Gastrocnemius medialis (tissue), 4 donors: ENCODE measurements at regions not wholly inside any gene's neighbourhood (a gene's known extent, or its start where the extent isn't known, plus 50 kb on each side); places are given as distances from the start of the nearest gene placed in this dataset.

Experiments used
- ATAC-seq, 2 donors: fragments of 150-250 bp; one replicate each; pipeline ENCODE4 v1.9.1; 2016
- DNase-seq, 2 donors: peaks; one replicate each; pipeline ENCODE4 v3.0.0-alpha.2; 2019
- H3K27ac ChIP-seq, 4 donors: fragments of 200-600 bp; sonication (generic); 1 replicate in 1 of 4; 2 replicates in 3 of 4; pipeline ENCODE4 v1.5.1; 2016 to 2018; ENCODE audit warnings: mild to moderate bottlenecking in 2 of 4, moderate library complexity in 1 of 4
- H3K27me3 ChIP-seq, 3 donors: fragments of 200-600 bp; sonication (generic) in 2 of 3; 1 replicate in 1 of 3; 2 replicates in 2 of 3; pipeline versions ENCODE4 v1.5.1 to v1.6.0; 2016 to 2019; ENCODE audit warnings: mild to moderate bottlenecking in 1 of 3, moderate library complexity in 1 of 3
- H3K36me3 ChIP-seq, 2 donors: fragments of 200-600 bp; sonication (generic) in 1 of 2; one replicate each; pipeline ENCODE4 v1.5.1; 2017 to 2018
- H3K4me1 ChIP-seq, 2 donors: fragments of 200-600 bp; sonication (generic) in 1 of 2; one replicate each; pipeline ENCODE4 v1.5.1; 2016 to 2017; ENCODE audit warnings: mild to moderate bottlenecking in 2 of 2
- H3K4me3 ChIP-seq, 4 donors: fragments of 200-600 bp; sonication (generic) in 3 of 4; 1 replicate in 1 of 4; 2 replicates in 3 of 4; pipeline ENCODE4 v1.5.1; 2016 to 2019; ENCODE audit warnings: mild to moderate bottlenecking in 2 of 4
- H3K9me3 ChIP-seq, 3 donors: fragments of 200-600 bp; sonication (generic) in 2 of 3; 1 replicate in 1 of 3; 2 replicates in 2 of 3; pipeline ENCODE4 v1.5.1; 2016 to 2019
- POLR2A ChIP-seq, 2 donors: fragments of 450-650 bp; IDR thresholded peaks; one replicate each; pipeline ENCODE4 v1.6.1; 2017; ENCODE audit warnings: antibody characterized with exemption in 2 of 2, mild to moderate bottlenecking in 2 of 2, moderate library complexity in 2 of 2
- in situ Hi-C, 4 donors: fragments of 200-750 bp; cut with MboI; loops; one replicate each; pipeline versions ENCODE4 v1.15.0 to v1.8.0; 2017; ENCODE audit warnings: low sequenced_read_pairs in 4 of 4
- intact Hi-C: fragments of 100-400 bp; cut with DNase I; formaldehyde crosslinking; loops from one replicate; pipeline ENCODE4 v1.15.1; 2023; ENCODE audit warnings: low total_unique reads
- TF ChIP-seq, protein P1 (sequence below), 5 experiments: fragments of 450-650 bp in 3 of 5; fragments of 200-600 bp in 2 of 5; sonication (generic) in 2 of 5; IDR thresholded peaks in 4 of 5; conservative IDR thresholded peaks in 1 of 5; 1 replicate in 4 of 5; 2 replicates in 1 of 5; pipeline ENCODE4 v1.5.1; 2016 to 2019; ENCODE audit warnings: antibody characterized with exemption in 5 of 5, mild to moderate bottlenecking in 3 of 5, moderate library complexity in 3 of 5

DNA sequence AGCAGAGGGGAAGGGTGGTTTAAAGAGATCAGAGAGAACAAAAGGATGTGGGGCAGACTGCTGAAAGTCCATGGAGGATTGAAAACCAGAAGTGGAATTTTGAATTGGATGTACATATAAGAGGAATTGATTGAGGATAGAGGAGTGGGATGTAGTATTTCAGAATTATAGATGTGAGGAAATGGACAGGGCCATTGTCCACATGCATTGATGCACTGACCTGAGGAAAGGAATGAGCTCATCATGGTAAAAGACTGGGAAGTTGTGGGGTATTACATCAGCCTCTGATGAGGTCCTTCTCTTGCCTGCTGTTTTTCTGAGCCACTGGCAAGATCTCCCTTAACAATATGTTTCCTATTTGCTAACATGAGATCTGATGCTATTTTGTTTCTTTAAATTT is 365.7 kb upstream of the FANCL start:
- no peak for DNase-seq
- ATAC-seq: no peak
- no peak overlapping the region for H3K4me3 ChIP-seq
- H3K27me3 ChIP-seq: no peaks in the 10 kb centered on the region
- H3K9me3 ChIP-seq: no peaks in the 10 kb centered on the region
- intact Hi-C loops (no loop called here), in situ Hi-C loops (no loop called here)
- H3K36me3 ChIP-seq: no peaks in the 10 kb centered on the region
- no peaks in the 10 kb centered on the region for H3K4me1 ChIP-seq
- H3K27ac ChIP-seq: no peak overlapping the region
- no peak for TF ChIP-seq POLR2A (IDR thresholded peaks at IDR 0.05)
- TF ChIP-seq, protein P1, sequence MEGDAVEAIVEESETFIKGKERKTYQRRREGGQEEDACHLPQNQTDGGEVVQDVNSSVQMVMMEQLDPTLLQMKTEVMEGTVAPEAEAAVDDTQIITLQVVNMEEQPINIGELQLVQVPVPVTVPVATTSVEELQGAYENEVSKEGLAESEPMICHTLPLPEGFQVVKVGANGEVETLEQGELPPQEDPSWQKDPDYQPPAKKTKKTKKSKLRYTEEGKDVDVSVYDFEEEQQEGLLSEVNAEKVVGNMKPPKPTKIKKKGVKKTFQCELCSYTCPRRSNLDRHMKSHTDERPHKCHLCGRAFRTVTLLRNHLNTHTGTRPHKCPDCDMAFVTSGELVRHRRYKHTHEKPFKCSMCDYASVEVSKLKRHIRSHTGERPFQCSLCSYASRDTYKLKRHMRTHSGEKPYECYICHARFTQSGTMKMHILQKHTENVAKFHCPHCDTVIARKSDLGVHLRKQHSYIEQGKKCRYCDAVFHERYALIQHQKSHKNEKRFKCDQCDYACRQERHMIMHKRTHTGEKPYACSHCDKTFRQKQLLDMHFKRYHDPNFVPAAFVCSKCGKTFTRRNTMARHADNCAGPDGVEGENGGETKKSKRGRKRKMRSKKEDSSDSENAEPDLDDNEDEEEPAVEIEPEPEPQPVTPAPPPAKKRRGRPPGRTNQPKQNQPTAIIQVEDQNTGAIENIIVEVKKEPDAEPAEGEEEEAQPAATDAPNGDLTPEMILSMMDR (IDR thresholded peaks at IDR 0.05 in 4 of 5, conservative IDR thresholded peaks at IDR 0.05 in 1 of 5): no peak

DNA sequence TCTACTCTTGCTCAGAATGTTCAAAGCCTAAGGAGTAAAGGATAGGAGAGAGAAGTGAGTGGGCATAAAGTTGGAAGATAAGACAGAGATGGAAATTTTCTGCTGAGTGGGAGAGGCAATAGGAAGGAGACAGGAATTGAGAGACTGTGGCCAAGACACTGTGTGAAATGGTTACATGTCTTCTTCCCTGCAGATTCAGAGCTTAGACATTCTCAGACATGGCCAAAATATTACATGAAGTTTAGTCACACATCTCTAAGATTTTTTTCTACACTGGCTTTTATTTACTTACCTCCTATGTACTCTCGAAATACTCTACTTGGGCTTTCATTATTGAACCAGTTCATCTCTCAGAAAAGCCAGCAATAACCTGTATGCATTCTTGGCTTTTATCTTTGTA is 363.0 kb upstream of the FANCL start:
- Histone ChIP-seq H3K36me3 (no peaks in the 10 kb centered on the region), H3K4me3 (no peak overlapping the region), H3K4me1 (no peaks in the 10 kb centered on the region), H3K9me3 (no peaks in the 10 kb centered on the region), H3K27me3 (no peaks in the 10 kb centered on the region), H3K27ac (no peak overlapping the region)
- DNase-seq (no peak), ATAC-seq (no peak)
- no peak for TF ChIP-seq POLR2A (IDR thresholded peaks at IDR 0.05)
- TF ChIP-seq, protein P1 (IDR thresholded peaks at IDR 0.05 in 4 of 5, conservative IDR thresholded peaks at IDR 0.05 in 1 of 5): no peak
- intact Hi-C loops (no loop called here), in situ Hi-C loops (no loop called here)

DNA sequence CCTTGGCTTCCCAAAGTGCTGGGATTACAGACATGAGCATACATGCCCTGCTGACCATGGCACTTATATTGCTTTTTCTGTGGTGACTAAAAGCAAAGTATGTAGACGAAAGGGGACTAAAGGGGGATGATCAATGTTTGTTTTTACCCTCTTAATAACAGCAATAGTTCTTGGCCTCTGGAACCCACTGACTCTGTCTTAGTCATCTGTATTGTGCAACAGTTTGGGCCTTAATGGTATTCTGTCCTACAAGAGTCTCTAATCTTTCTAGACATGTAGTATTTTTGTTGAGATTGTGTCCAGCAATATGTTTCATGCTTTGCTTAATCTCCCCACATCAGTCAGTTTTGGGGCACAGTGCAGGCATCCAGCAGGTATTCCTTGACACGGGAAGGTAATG is 359.9 kb upstream of the FANCL start:
- no peak overlapping the region for H3K4me3 ChIP-seq
- H3K27me3 ChIP-seq: no peaks in the 10 kb centered on the region
- intact Hi-C loops (no loop called here), in situ Hi-C loops (no loop called here)
- no peaks in the 10 kb centered on the region for H3K36me3 ChIP-seq
- ATAC-seq (no peak), DNase-seq (no peak)
- TF ChIP-seq POLR2A (IDR thresholded peaks at IDR 0.05): no peak
- TF ChIP-seq, protein P1 (IDR thresholded peaks at IDR 0.05 in 4 of 5, conservative IDR thresholded peaks at IDR 0.05 in 1 of 5): no peak
- no peaks in the 10 kb centered on the region for H3K9me3 ChIP-seq
- no peak overlapping the region for H3K27ac ChIP-seq
- no peaks in the 10 kb centered on the region for H3K4me1 ChIP-seq

DNA sequence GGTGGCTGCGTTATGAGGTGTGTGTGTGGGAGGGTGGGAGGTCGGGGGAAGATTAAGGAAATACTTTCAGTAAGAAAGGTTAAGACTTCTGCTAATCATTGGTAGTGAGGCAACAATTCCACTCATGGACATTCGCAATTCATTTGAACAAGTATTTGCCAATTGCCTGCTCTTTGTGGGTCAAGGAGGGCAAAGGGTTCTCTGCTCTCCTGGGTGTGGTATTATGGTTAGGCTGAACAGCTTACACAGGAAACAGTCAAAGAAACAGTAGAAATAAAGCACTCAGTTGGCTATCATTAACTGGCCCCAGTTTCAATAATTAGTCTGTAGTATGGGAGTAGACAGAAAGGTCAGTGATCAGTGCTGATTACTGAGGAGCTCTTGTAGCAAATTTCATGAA is 357.0 kb upstream of the FANCL start:
- ATAC-seq (no peak), DNase-seq (no peak)
- no peaks in the 10 kb centered on the region for H3K27me3 ChIP-seq
- no peaks in the 10 kb centered on the region for H3K9me3 ChIP-seq
- no peaks in the 10 kb centered on the region for H3K36me3 ChIP-seq
- H3K4me1 ChIP-seq: no peaks in the 10 kb centered on the region
- intact Hi-C loops: no loop called here
- in situ Hi-C loops: no loop called here
- TF ChIP-seq, protein P1 (IDR thresholded peaks at IDR 0.05 in 4 of 5, conservative IDR thresholded peaks at IDR 0.05 in 1 of 5): no peak
- no peak for TF ChIP-seq POLR2A (IDR thresholded peaks at IDR 0.05)
- H3K27ac ChIP-seq: no peak overlapping the region
- H3K4me3 ChIP-seq: no peak overlapping the region

DNA sequence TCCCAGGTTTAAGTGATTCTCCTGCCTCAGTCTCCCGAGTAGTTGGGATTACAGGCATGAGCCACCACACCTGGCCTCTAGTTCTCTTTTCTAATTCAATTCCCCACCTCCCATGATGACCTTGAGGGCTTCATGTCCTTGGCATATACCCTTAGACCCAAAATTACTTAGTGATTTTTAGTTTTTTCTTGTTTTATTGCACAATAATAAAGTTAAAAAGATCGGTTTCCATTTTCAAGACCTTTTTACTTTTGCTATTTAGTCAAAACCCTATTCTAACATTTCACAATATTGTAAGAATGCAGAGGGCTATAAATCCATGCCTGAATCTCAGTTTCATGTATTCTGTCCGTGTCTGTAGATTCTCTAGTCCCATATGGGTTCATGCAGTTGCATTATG is 354.6 kb upstream of the FANCL start:
- Histone ChIP-seq H3K4me3 (no peak overlapping the region), H3K36me3 (no peaks in the 10 kb centered on the region), H3K4me1 (no peaks in the 10 kb centered on the region), H3K27ac (no peak overlapping the region), H3K9me3 (no peaks in the 10 kb centered on the region), H3K27me3 (no peaks in the 10 kb centered on the region)
- TF ChIP-seq, protein P1 (IDR thresholded peaks at IDR 0.05 in 4 of 5, conservative IDR thresholded peaks at IDR 0.05 in 1 of 5): no peak
- no peak for TF ChIP-seq POLR2A (IDR thresholded peaks at IDR 0.05)
- ATAC-seq (no peak), DNase-seq (no peak)
- intact Hi-C loops (no loop called here), in situ Hi-C loops (no loop called here)
